ENCODE measurements at regions not wholly inside any gene's neighbourhood (a gene's known extent, or its start where the extent isn't known, plus 50 kb on each side); places are given as distances from the start of the nearest gene placed in this dataset.
"Not testable (repeated sequence)": the region's sequence is repeated elsewhere in the genome, so short reads cannot be mapped to it uniquely, and the experiment has no call there.

GRCh38 chr9:19895006-19895405, 106.2 kb upstream of the SLC24A2 start:
- no peak overlapping the region for H3K4me3 ChIP-seq (ENCODE audit: control insufficient read depth, low read depth, low read length)
- DNase-seq (ENCODE audit: low read depth), result no peak
- TF ChIP-seq CTCF (IDR thresholded peaks at IDR 0.05; ENCODE audit: control insufficient read depth, insufficient read depth, low read depth, low read length, missing control alignments), result no peak

GRCh38 chr9:19885608-19886007, 96.8 kb upstream of the SLC24A2 start:
- H3K4me3 ChIP-seq (ENCODE audit: control insufficient read depth, low read depth, low read length), result no peak overlapping the region
- TF ChIP-seq CTCF (IDR thresholded peaks at IDR 0.05; ENCODE audit: control insufficient read depth, insufficient read depth, low read depth, low read length, missing control alignments), result no peak
- no peak for DNase-seq (ENCODE audit: low read depth)

GRCh38 chr9:19879062-19879461, 90.2 kb upstream of the SLC24A2 start:
- no peak for TF ChIP-seq CTCF (IDR thresholded peaks at IDR 0.05; ENCODE audit: control insufficient read depth, insufficient read depth, low read depth, low read length, missing control alignments)
- no peak overlapping the region for H3K4me3 ChIP-seq (ENCODE audit: control insufficient read depth, low read depth, low read length)
- no peak for DNase-seq (ENCODE audit: low read depth)

GRCh38 chr9:19876569-19877316, 87.9 kb upstream of the SLC24A2 start:
- no peak overlapping the region for H3K4me3 ChIP-seq (ENCODE audit: control insufficient read depth, low read depth, low read length)
- TF ChIP-seq CTCF (IDR thresholded peaks at IDR 0.05; ENCODE audit: control insufficient read depth, insufficient read depth, low read depth, low read length, missing control alignments), result no peak
- DNase-seq (ENCODE audit: low read depth), result no peak

GRCh38 chr9:19875291-19875920, 86.6 kb upstream of the SLC24A2 start:
- DNase-seq (ENCODE audit: low read depth), result no peak
- H3K4me3 ChIP-seq (ENCODE audit: control insufficient read depth, low read depth, low read length), result no peak overlapping the region
- TF ChIP-seq CTCF (IDR thresholded peaks at IDR 0.05; ENCODE audit: control insufficient read depth, insufficient read depth, low read depth, low read length, missing control alignments), result no peak

GRCh38 chr9:19873188-19873587, 84.4 kb upstream of the SLC24A2 start:
- not testable (repeated sequence) for DNase-seq (ENCODE audit: low read depth); H3K4me3 ChIP-seq (ENCODE audit: control insufficient read depth, low read depth, low read length)

- H3K4me3 ChIP-seq (ENCODE audit: control insufficient read depth, low read depth, low read length), result no peak overlapping the region
- TF ChIP-seq CTCF (IDR thresholded peaks at IDR 0.05; ENCODE audit: control insufficient read depth, insufficient read depth, low read depth, low read length, missing control alignments), result no peak
- no peak for DNase-seq (ENCODE audit: low read depth)
These were observed 82.2 kb upstream of the SLC24A2 start for GRCh38 chr9:19870988-19871387.

Measured in AG09309 (cell line).